Stimulated activated CD4-positive, alpha-beta T cell treated with anti-CD3 and anti-CD28 coated beads, Interleukin-4, amount 100 ng/mL, for 48 hours (primary cell): ENCODE measurements at regions not wholly inside any gene's neighbourhood (a gene's known extent, or its start where the extent isn't known, plus 50 kb on each side); places are given as distances from the start of the nearest gene placed in this dataset.

Experiments used
- DNase-seq, 2 donors: peaks; one replicate each; pipeline ENCODE4 v3.0.0-alpha.2; 2020; ENCODE audit warnings: low read depth in 2 of 2

- no peak for DNase-seq
Observed at GRCh38 chr5:98436667-98437066, 336.8 kb upstream of the RGMB start.

GRCh38 chr5:98442448-98442847 lies 331.0 kb upstream of the RGMB start:
- DNase-seq: no peak

- no peak for DNase-seq
Observed at GRCh38 chr5:98443881-98444280, 329.6 kb upstream of the RGMB start.

- no peak for DNase-seq
Observed at GRCh38 chr5:98453296-98453695, 320.2 kb upstream of the RGMB start.

GRCh38 chr5:98454407-98454806 lies 319.1 kb upstream of the RGMB start:
- no peak for DNase-seq

GRCh38 chr5:98454904-98455303 lies 318.6 kb upstream of the RGMB start:
- DNase-seq: no peak

- DNase-seq: no peak
Observed at GRCh38 chr5:98455665-98456064, 317.8 kb upstream of the RGMB start.

GRCh38 chr5:98458004-98458403 lies 315.5 kb upstream of the RGMB start:
- DNase-seq: no peak

GRCh38 chr5:98458726-98459125 lies 314.7 kb upstream of the RGMB start:
- no peak for DNase-seq

GRCh38 chr5:98460536-98460935 lies 312.9 kb upstream of the RGMB start:
- DNase-seq: no peak

GRCh38 chr5:98461485-98461884 lies 312.0 kb upstream of the RGMB start:
- no peak for DNase-seq

GRCh38 chr5:98463222-98463621 lies 310.2 kb upstream of the RGMB start:
- DNase-seq: no peak

GRCh38 chr5:98463676-98464075 lies 309.8 kb upstream of the RGMB start:
- no peak for DNase-seq

GRCh38 chr5:98464737-98465330 lies 308.6 kb upstream of the RGMB start:
- no peak for DNase-seq

- DNase-seq: no peak
Observed at GRCh38 chr5:98468188-98468869, 305.1 kb upstream of the RGMB start.

GRCh38 chr5:98470747-98471146 lies 302.7 kb upstream of the RGMB start:
- no peak for DNase-seq

- DNase-seq: no peak
Observed at GRCh38 chr5:98471458-98471857, 302.0 kb upstream of the RGMB start.

- DNase-seq: no peak
Observed at GRCh38 chr5:98474216-98474615, 299.2 kb upstream of the RGMB start.

- no peak for DNase-seq
Observed at GRCh38 chr5:98474782-98475181, 298.7 kb upstream of the RGMB start.

- no peak for DNase-seq
Observed at GRCh38 chr5:98482321-98483300, 290.9 kb upstream of the RGMB start.

GRCh38 chr5:98483301-98483685 lies 290.2 kb upstream of the RGMB start:
- DNase-seq: no peak

- no peak for DNase-seq
Observed at GRCh38 chr5:98489021-98489420, 284.4 kb upstream of the RGMB start.

GRCh38 chr5:98490348-98490747 lies 283.1 kb upstream of the RGMB start:
- no peak for DNase-seq
